Epithelial cell of proximal tubule (primary cell): ENCODE measurements at regions not wholly inside any gene's neighbourhood (a gene's known extent, or its start where the extent isn't known, plus 50 kb on each side); places are given as distances from the start of the nearest gene placed in this dataset.

Source experiments
- DNase-seq: peaks from one replicate; pipeline ENCODE4 v3.0.0-alpha.2; 2011; ENCODE audit warnings: low read depth
- H3K4me3 ChIP-seq: 2 replicates; pipeline ENCODE4 v1.5.1; 2011; ENCODE audit warnings: low read depth, mild to moderate bottlenecking, low read length
- CTCF ChIP-seq: conservative IDR thresholded peaks from 2 replicates; pipeline ENCODE4 v1.5.1; 2012; ENCODE audit warnings: low read depth, mild to moderate bottlenecking, low read length

GRCh38 chr4:133910165-133910564, 291.4 kb downstream of the PABPC4L start:
- no peak for DNase-seq
- no peak for TF ChIP-seq CTCF

GRCh38 chr4:133903029-133903428, 298.6 kb downstream of the PABPC4L start:
- no peak for DNase-seq
- no peak overlapping the region for H3K4me3 ChIP-seq
- TF ChIP-seq CTCF = no peak

More at GRCh38 chr4:133910165-133910564, 291.4 kb downstream of the PABPC4L start:
- no peak overlapping the region for H3K4me3 ChIP-seq

GRCh38 chr4:133891011-133891410, 310.6 kb downstream of the PABPC4L start:
- H3K4me3 ChIP-seq = no peak overlapping the region
- no peak for TF ChIP-seq CTCF
- no peak for DNase-seq

- no peak for DNase-seq
- no peak overlapping the region for H3K4me3 ChIP-seq
- TF ChIP-seq CTCF = no peak
These were observed 313.9 kb downstream of the PABPC4L start for GRCh38 chr4:133887723-133888122.

- no peak overlapping the region for H3K4me3 ChIP-seq
- TF ChIP-seq CTCF = no peak
- DNase-seq = no peak
These were observed 332.1 kb downstream of the PABPC4L start for GRCh38 chr4:133869486-133869885.

GRCh38 chr4:133868856-133869255, 332.7 kb downstream of the PABPC4L start:
- no peak for DNase-seq
- H3K4me3 ChIP-seq = no peak overlapping the region
- no peak for TF ChIP-seq CTCF

GRCh38 chr4:133866328-133866699, 335.3 kb downstream of the PABPC4L start:
- H3K4me3 ChIP-seq = no peak overlapping the region
- TF ChIP-seq CTCF = no peak
- peak; percentile 29 for DNase-seq
